ENCODE measurements at regions not wholly inside any gene's neighbourhood (a gene's known extent, or its start where the extent isn't known, plus 50 kb on each side); places are given as distances from the start of the nearest gene placed in this dataset.

GRCh38 chr1:96632045-96632664 lies 89.4 kb upstream of the PTBP2 start:
- no peaks in the 10 kb centered on the region for H3K9me3 Mint-ChIP-seq
- no peak overlapping the region for H3K27ac Mint-ChIP-seq
- H3K4me1 Mint-ChIP-seq = no peaks in the 10 kb centered on the region
- H3K27me3 Mint-ChIP-seq = peaks cover 0 to 5% of the 10 kb centered on the region in 2 donors
- H3K36me3 Mint-ChIP-seq = no peaks in the 10 kb centered on the region
- ATAC-seq (replicated peaks) (no peak), DNase-seq (no peak)
- no peak overlapping the region for H3K4me3 Mint-ChIP-seq

DNA sequence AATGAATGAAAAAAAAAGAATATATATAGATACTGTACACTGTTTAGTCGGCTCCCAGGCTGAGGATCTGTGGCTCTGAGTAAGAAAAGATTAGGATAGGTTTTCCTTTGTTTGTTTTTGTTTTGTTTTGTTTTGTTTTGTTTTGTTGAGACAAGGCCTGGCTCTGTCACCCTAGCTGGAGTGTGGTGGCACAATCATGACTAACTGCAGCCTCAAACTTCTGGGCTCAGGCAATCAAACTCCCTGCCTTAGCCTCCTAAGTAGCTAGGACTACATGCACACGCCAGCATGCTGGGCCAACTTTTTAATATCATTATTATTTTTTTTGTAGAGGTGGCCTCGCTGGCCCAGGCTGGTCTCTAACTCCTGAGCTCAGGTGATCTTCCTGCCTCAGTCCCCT lies 87.9 kb upstream of the PTBP2 start:
- Mint-ChIP-seq H3K27me3 (peaks cover 0 to 5% of the 10 kb centered on the region in 2 donors), H3K36me3 (no peaks in the 10 kb centered on the region), H3K4me3 (no peak overlapping the region), H3K4me1 (no peaks in the 10 kb centered on the region), H3K9me3 (no peaks in the 10 kb centered on the region), H3K27ac (no peak overlapping the region)
- no peak for ATAC-seq (replicated peaks)
- DNase-seq = no peak

DNA sequence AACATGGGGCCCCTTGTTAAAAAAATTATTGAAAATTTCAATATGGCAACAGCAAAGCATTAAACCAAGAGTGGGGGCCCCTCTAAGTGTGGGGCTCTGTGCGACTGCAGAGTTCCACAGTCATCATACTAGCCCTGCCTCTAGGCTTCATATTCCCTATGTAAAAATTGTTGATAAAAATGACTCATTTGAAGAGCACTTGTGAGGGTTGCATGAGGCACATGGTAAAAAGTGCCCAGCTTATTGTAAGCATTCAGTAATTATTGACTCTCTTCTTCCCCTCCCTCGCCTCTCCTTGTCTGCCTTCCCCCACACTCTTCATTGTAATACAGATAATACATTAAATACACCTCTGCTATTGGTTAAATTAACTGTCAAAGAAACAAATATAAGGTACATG lies 86.7 kb upstream of the PTBP2 start:
- Mint-ChIP-seq H3K4me3 (no peak overlapping the region), H3K36me3 (no peaks in the 10 kb centered on the region), H3K9me3 (no peaks in the 10 kb centered on the region), H3K27ac (no peak overlapping the region), H3K27me3 (peaks cover 0 to 5% of the 10 kb centered on the region in 2 donors), H3K4me1 (no peaks in the 10 kb centered on the region)
- ATAC-seq (replicated peaks) = no peak
- no peak for DNase-seq

DNA sequence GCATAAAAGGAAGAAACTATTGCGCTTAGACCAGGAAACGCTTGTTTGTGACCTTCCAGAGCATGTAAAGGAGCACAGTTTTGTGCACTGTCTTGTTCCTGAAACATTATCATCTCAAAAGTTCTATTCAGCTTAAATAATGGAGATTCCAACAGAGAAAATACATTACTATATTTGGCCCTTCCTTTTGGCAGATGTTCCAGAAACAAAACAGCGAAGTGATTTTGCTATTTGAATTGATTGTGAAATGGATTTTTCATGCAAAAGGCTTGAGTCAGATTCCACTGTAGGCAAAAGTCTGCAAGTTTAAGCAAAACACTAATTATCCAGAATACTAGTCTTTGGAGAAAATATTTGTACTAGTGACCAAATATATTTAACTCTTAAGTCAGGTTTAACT lies 80.3 kb upstream of the PTBP2 start:
- ATAC-seq (replicated peaks) (no peak), DNase-seq (no peak)
- Mint-ChIP-seq H3K9me3 (no peaks in the 10 kb centered on the region), H3K27ac (no peak overlapping the region), H3K36me3 (no peaks in the 10 kb centered on the region), H3K4me3 (no peak overlapping the region), H3K4me1 (no peaks in the 10 kb centered on the region), H3K27me3 (peaks cover 0 to 7% of the 10 kb centered on the region in 2 donors)

DNA sequence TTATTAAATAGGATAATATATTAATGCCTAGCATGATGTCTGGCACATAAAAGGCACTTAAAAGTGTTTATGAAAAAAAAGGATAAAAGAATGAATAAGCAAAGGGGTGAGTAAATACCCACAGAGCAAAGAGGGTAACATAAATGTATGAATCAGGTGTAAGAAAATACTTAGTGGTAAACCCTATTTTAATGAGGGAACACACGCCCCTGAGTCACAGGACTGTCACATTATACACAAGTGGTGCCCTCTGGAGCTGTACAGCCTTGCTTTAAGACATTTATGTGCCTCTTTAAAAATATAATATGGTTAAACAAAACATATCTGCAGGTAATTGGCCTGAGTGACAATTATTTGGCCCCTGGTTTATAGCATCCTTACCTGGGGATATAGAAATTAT lies 78.1 kb upstream of the PTBP2 start:
- no peak for ATAC-seq (replicated peaks)
- H3K27ac Mint-ChIP-seq = no peak overlapping the region
- no peak for DNase-seq

GRCh38 chr1:96649301-96649700 lies 72.3 kb upstream of the PTBP2 start:
- Mint-ChIP-seq H3K36me3 (no peaks in the 10 kb centered on the region), H3K4me1 (no peaks in the 10 kb centered on the region), H3K4me3 (no peak overlapping the region), H3K27ac (no peak overlapping the region), H3K27me3 (peaks cover 5 to 6% of the 10 kb centered on the region in 2 donors), H3K9me3 (peaks cover 1 to 4% of the 10 kb centered on the region in 2 donors)
- DNase-seq = no peak
- ATAC-seq (replicated peaks) = no peak

More for the DNA sequence above, 78.1 kb upstream of the PTBP2 start:
- no peaks in the 10 kb centered on the region for H3K9me3 Mint-ChIP-seq
- no peak overlapping the region for H3K4me3 Mint-ChIP-seq
- H3K27me3 Mint-ChIP-seq = peaks cover 0 to 7% of the 10 kb centered on the region in 2 donors
- no peaks in the 10 kb centered on the region for H3K36me3 Mint-ChIP-seq
- H3K4me1 Mint-ChIP-seq = no peaks in the 10 kb centered on the region

DNA sequence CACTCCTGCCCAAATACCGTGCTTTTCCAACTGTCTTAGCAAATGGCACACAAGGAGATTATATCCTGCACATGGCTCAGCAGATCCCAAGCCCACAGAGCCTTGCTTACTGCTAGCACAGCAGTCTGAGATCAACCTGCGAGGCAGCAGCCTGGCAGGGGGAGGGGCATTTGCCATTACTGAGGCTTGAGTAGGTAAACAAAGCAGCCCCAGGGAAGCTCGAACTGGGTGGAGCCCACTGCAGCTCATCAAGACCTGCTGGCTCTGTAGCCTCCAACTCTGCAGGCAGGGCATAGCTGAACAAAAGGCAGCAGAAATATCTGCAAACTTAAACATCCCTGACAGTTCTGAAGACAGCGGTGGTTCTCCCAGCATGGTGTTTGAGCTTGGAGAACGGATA lies 70.1 kb upstream of the PTBP2 start:
- H3K27me3 Mint-ChIP-seq = peaks cover 0 to 5% of the 10 kb centered on the region in 2 donors
- H3K4me1 Mint-ChIP-seq = no peaks in the 10 kb centered on the region
- H3K27ac Mint-ChIP-seq = no peak overlapping the region
- no peak overlapping the region for H3K4me3 Mint-ChIP-seq
- peaks cover 1 to 5% of the 10 kb centered on the region in 2 donors for H3K9me3 Mint-ChIP-seq
- H3K36me3 Mint-ChIP-seq = no peaks in the 10 kb centered on the region
- no peak for ATAC-seq (replicated peaks)
- DNase-seq = no peak

DNA sequence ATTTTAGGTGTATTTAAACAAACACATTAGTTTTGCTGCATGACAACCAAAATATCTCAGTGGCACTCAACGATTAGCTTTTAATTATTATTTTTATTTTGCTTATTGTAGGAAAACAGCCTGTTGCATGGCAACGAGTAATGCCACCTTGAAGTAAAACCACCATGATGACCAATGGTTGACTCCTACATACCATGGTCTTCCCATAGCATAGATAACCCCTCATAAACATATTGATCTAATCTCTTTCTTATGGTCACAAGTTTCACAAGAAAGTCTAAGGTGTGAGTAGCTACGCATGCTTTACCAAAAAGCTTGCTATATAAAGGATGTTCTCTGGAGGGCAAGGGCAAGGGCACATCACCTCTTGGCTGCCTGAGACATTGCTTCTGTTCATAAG lies 61.5 kb upstream of the PTBP2 start:
- no peak overlapping the region for H3K27ac Mint-ChIP-seq
- H3K9me3 Mint-ChIP-seq = peaks cover 3 to 8% of the 10 kb centered on the region in 2 donors
- no peaks in the 10 kb centered on the region for H3K27me3 Mint-ChIP-seq
- ATAC-seq (replicated peaks) (no peak), DNase-seq (no peak)
- no peaks in the 10 kb centered on the region for H3K4me1 Mint-ChIP-seq
- no peaks in the 10 kb centered on the region for H3K36me3 Mint-ChIP-seq
- no peak overlapping the region for H3K4me3 Mint-ChIP-seq

DNA sequence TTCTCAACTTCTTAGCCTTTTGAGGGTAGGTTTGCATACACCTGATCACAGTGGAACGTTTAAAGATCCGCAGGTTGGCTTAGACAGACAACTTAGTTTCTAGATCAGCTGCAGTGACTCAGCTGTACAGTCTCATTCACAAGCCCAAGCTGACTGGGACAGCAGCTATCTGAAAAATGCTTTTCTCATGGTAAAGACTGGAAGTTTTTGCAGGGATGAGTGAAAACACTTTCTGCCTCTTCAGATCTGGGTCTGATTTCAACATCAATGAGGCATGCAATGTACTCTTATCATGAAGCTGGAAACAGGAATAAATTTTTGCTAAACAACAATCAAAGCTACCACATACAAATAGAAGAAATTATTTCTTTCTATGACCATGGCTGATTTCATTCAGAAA lies 61.1 kb upstream of the PTBP2 start:
- H3K27ac Mint-ChIP-seq = no peak overlapping the region
- no peak for DNase-seq
- H3K36me3 Mint-ChIP-seq = no peaks in the 10 kb centered on the region
- no peak overlapping the region for H3K4me3 Mint-ChIP-seq
- H3K4me1 Mint-ChIP-seq = no peaks in the 10 kb centered on the region
- H3K9me3 Mint-ChIP-seq = peaks cover 3 to 8% of the 10 kb centered on the region in 2 donors
- no peaks in the 10 kb centered on the region for H3K27me3 Mint-ChIP-seq
- no peak for ATAC-seq (replicated peaks)

Measured in stimulated activated naive B cell treated with anti-CD40 and anti-IgM and Interleukin-4, amounts not matched to agents 10 μg/mL and 1 μg/mL and 100 μg/mL, for 72 hours (primary cell).